PC-9 (cell line): ENCODE measurements at regions not wholly inside any gene's neighbourhood (a gene's known extent, or its start where the extent isn't known, plus 50 kb on each side); places are given as distances from the start of the nearest gene placed in this dataset.

Source experiments
- BruUV-seq: library from RNA; stranded (reverse); fragments of 400-500 nt; replicated peaks from 2 replicates; lab custom pipeline; 2021; lab: Mats Ljungman, UMichigan
- CTCF ChIA-PET: fragments of 300-600 bp; sonication (Branson Sonifier 250); formaldehyde crosslinking; loops from one replicate; lab custom pipeline; 2022; ENCODE audit warnings: antibody characterized with exemption; lab: Charles Lee
- POLR2A ChIA-PET: fragments of 300-600 bp; sonication (Branson Sonifier 250); formaldehyde crosslinking; loops from one replicate; lab custom pipeline; 2022; ENCODE audit warnings: antibody characterized with exemption; ENCODE audit not compliant: unreplicated experiment; lab: Charles Lee
- DNase-seq, 2 experiments: peaks; one replicate each; pipeline versions ENCODE4 v3.0.0 to v3.0.0-alpha.2; 2015 to 2022; ENCODE audit warnings: mixed read lengths in 1 of 2
- H2AFZ ChIP-seq: fragments of 200-600 bp; sonication (generic); 2 replicates; pipeline ENCODE4 v1.8.1; 2017; ENCODE audit warnings: antibody characterized with exemption
- H3F3A ChIP-seq: fragments of 200-600 bp; sonication (generic); 2 replicates; pipeline ENCODE4 v1.8.1; 2017; ENCODE audit warnings: antibody characterized with exemption, mild to moderate bottlenecking, low read depth; ENCODE audit not compliant: insufficient read depth
- H3K27ac ChIP-seq: fragments of 200-600 bp; sonication (generic); 2 replicates; pipeline ENCODE4 v1.6.1; 2016; ENCODE audit warnings: mixed run types
- H3K27me3 ChIP-seq: fragments of 200-600 bp; sonication (generic); 2 replicates; pipeline ENCODE4 v1.6.1; 2016; ENCODE audit warnings: low read depth, mixed run types; ENCODE audit not compliant: insufficient read depth
- H3K36me3 ChIP-seq: fragments of 200-600 bp; sonication (generic); 2 replicates; pipeline ENCODE4 v1.6.1; 2016; ENCODE audit warnings: low read depth, mixed run types
- H3K4me1 ChIP-seq: fragments of 200-600 bp; sonication (generic); replicated peaks from 2 replicates; pipeline ENCODE4 v1.6.1; 2016; ENCODE audit warnings: mixed run types; ENCODE audit not compliant: insufficient read depth
- H3K4me2 ChIP-seq: fragments of 200-600 bp; sonication (generic); 2 replicates; pipeline ENCODE4 v1.6.1; 2017; ENCODE audit warnings: mixed run types
- H3K4me3 ChIP-seq: fragments of 200-600 bp; sonication (generic); 2 replicates; pipeline ENCODE4 v1.6.1; 2016; ENCODE audit warnings: mixed run types
- H3K79me2 ChIP-seq: fragments of 200-600 bp; sonication (generic); 2 replicates; pipeline ENCODE4 v1.6.1; 2017; ENCODE audit warnings: low read depth, mixed run types
- H3K9me2 ChIP-seq: fragments of 200-600 bp; sonication (generic); 2 replicates; pipeline ENCODE4 v1.8.1; 2017; ENCODE audit warnings: mild to moderate bottlenecking; ENCODE audit not compliant: insufficient read depth
- H3K9me3 ChIP-seq: fragments of 200-600 bp; sonication (generic); 2 replicates; pipeline ENCODE4 v1.8.1; 2016; ENCODE audit warnings: low read depth; ENCODE audit not compliant: insufficient read depth
- H4K20me1 ChIP-seq: fragments of 200-600 bp; sonication (generic); 2 replicates; pipeline ENCODE4 v1.8.1; 2017; ENCODE audit not compliant: insufficient read depth
- EZH2 ChIP-seq: fragments of 200-600 bp; sonication (generic); IDR thresholded peaks from 2 replicates; pipeline ENCODE4 v1.8.0; 2017; ENCODE audit warnings: antibody characterized with exemption, low read depth
- intact Hi-C: fragments of 100-400 bp; cut with micrococcal nuclease; formaldehyde crosslinking; loops from one replicate; pipeline ENCODE4 v1.10.0; 2022; ENCODE audit not compliant: unreplicated experiment
- TF ChIP-seq, protein P1 (sequence below): fragments of 200-600 bp; sonication (generic); conservative IDR thresholded peaks from 2 replicates; pipeline ENCODE4 v1.6.1; 2017; ENCODE audit warnings: mixed run types, antibody characterized with exemption, mild to moderate bottlenecking, moderate library complexity

DNA sequence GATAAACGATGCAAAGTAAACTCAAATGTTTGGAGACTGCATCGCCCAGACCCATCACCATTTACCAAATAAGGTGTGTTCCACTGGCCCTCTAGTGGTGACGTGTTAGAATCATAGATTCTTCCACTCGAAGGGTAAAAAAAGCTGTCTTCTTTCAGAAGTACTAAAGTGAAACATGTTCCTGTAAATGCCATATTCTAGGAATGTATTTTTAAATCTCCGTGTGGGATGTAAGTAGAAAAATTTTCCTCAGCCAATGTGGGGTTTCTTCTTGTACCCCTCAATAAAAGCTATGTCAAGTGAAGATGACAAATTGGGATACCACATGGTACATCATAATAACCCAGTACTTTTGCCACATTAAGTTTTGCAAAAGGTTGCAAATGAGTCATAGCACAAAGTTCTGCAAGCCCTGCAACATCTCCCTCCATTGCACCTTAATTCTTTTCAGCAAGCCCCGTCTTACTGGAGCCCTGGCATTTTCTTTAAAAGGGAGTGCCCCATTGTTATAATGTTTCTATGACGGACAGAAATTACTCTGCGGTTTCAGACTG, 100.8 kb downstream of the CCER1 start:
- Histone ChIP-seq H3K4me1 (no peaks in the 10 kb centered on the region), H3K36me3 (no peaks in the 10 kb centered on the region), H3K9me3 (no peaks in the 10 kb centered on the region; the same call in 1 of the 2 replicates), H4K20me1 (no peaks in the 10 kb centered on the region), H3K4me3 (no peak overlapping the region), H2AFZ (no peak overlapping the region), H3K27me3 (no peaks in the 10 kb centered on the region), H3K79me2 (no peaks in the 10 kb centered on the region), H3K27ac (no peak overlapping the region), H3K4me2 (peak overlapping the region; percentile 22; the same call in 1 of the 2 replicates), H3F3A (no peaks in the 10 kb centered on the region), H3K9me2 (no peaks in the 10 kb centered on the region)
- no TSS peak for BruUV-seq
- TF ChIP-seq, protein P1, sequence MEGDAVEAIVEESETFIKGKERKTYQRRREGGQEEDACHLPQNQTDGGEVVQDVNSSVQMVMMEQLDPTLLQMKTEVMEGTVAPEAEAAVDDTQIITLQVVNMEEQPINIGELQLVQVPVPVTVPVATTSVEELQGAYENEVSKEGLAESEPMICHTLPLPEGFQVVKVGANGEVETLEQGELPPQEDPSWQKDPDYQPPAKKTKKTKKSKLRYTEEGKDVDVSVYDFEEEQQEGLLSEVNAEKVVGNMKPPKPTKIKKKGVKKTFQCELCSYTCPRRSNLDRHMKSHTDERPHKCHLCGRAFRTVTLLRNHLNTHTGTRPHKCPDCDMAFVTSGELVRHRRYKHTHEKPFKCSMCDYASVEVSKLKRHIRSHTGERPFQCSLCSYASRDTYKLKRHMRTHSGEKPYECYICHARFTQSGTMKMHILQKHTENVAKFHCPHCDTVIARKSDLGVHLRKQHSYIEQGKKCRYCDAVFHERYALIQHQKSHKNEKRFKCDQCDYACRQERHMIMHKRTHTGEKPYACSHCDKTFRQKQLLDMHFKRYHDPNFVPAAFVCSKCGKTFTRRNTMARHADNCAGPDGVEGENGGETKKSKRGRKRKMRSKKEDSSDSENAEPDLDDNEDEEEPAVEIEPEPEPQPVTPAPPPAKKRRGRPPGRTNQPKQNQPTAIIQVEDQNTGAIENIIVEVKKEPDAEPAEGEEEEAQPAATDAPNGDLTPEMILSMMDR: peak; percentile 84
- no peak for TF ChIP-seq EZH2
- ChIA-PET POLR2A (interaction anchor here (0.6 kb wide), 1 partner anchor 1881 kb away, joined by 3 read pairs; no protein-coding TSS in a partner anchor), CTCF (interaction anchor here (0.5 to 0.7 kb wide), 2 partner anchors 115 to 318 kb away, joined by 3 read pairs; no protein-coding TSS in a partner anchor)
- no peak for DNase-seq
- intact Hi-C loops: loop anchor here (10.0 kb wide), 2 partner anchors 81 to 1309 kb away; no protein-coding TSS in a partner anchor

DNA sequence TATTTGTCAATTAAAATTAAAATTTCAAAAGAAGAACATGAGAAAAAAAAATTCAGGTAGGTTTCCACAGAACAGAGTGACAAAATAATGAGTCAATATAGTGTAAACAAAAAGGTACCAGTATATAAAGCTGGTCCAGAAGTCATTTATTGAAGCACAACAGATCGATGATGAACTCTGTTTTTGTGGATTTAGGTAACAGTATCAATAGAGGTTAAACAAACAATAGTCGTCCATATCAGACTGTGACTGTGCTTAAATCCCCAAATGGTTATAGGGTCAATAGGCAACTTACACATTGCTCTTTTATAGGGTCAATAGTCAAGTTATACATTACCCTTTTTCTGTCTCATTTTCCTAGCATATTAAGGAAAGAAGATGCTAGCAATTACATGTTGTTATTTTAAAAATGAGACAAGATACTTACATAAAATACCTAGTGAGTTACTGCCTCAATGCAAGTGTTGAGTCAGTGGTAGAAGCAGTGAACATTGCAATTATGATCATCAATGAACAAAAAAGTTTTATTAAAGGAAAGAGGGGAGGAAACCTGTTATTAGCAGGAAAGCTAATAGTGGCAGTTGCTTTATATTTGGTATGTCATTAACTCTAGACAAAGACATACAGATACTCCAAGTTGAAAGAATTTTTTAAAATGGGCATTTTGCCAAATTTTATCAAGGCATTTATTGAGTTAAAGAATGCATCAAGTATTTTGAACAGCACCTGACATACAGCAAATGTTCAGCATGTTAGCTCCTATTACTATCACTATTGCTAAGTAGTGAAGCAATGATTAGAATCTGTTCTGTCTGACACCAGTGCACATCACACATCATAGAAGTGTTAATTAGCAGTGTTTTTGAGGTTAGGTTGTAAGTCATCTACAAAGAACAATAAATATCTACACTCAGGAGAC, 102.9 kb downstream of the CCER1 start:
- H3K4me3 ChIP-seq: no peak overlapping the region
- CTCF ChIA-PET: no interaction called here
- H3K36me3 ChIP-seq: no peaks in the 10 kb centered on the region
- H3F3A ChIP-seq: no peaks in the 10 kb centered on the region
- no peak overlapping the region for H2AFZ ChIP-seq
- no peak for DNase-seq
- TF ChIP-seq EZH2: no peak
- TF ChIP-seq, protein P1: no peak
- H3K4me2 ChIP-seq: no peak overlapping the region
- no peaks in the 10 kb centered on the region for H3K79me2 ChIP-seq
- H3K27ac ChIP-seq: no peak overlapping the region
- no peaks in the 10 kb centered on the region for H3K27me3 ChIP-seq
- H3K9me3 ChIP-seq: no peaks in the 10 kb centered on the region; the same call in 1 of the 2 replicates
- POLR2A ChIA-PET: no interaction called here
- H3K9me2 ChIP-seq: no peaks in the 10 kb centered on the region
- BruUV-seq: no TSS peak
- H4K20me1 ChIP-seq: no peaks in the 10 kb centered on the region
- intact Hi-C loops: loop anchor here (10.0 kb wide), 2 partner anchors 83 to 1307 kb away; no protein-coding TSS in a partner anchor
- no peaks in the 10 kb centered on the region for H3K4me1 ChIP-seq

DNA sequence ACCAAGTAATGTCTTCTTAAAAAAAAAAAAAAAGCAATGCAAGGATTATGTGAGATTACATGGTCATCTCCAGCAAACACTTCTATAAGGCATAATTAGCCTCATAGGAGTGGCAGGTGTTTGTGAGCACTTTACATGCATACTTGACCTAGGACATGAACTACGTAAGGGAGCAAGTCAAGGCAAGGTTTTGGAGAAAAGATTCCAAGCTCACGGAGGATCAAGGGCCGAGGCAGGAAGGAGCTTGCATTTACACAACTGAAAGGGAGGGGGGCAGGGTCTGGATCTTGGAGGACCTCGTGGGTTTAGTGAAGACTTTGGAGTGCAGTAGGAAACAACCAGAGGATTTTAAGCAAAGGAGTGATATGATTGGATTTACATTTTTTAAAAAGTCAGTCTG, 112.5 kb downstream of the CCER1 start:
- H3K36me3 ChIP-seq: no peaks in the 10 kb centered on the region
- ChIA-PET CTCF (interaction anchor here (0.7 kb wide), 1 partner anchor 15 kb away, joined by 5 read pairs; no protein-coding TSS in a partner anchor), POLR2A (no interaction called here)
- intact Hi-C loops: no loop called here
- H2AFZ ChIP-seq: peak overlapping the region; percentile 12; the same call in 1 of the 2 replicates
- no peak for TF ChIP-seq EZH2
- TF ChIP-seq, protein P1: no peak
- H3K79me2 ChIP-seq: no peaks in the 10 kb centered on the region
- H3F3A ChIP-seq: no peaks in the 10 kb centered on the region
- H3K4me1 ChIP-seq: no peaks in the 10 kb centered on the region
- H3K4me2 ChIP-seq: no peak overlapping the region
- no peaks in the 10 kb centered on the region for H3K9me2 ChIP-seq
- no peaks in the 10 kb centered on the region; the same call in 1 of the 2 replicates for H3K9me3 ChIP-seq
- DNase-seq: no peak
- H3K27me3 ChIP-seq: no peaks in the 10 kb centered on the region
- H4K20me1 ChIP-seq: no peaks in the 10 kb centered on the region
- BruUV-seq: no TSS peak
- H3K4me3 ChIP-seq: no peak overlapping the region
- H3K27ac ChIP-seq: no peak overlapping the region
